Body of pancreas (tissue), 4 donors: ENCODE measurements at regions not wholly inside any gene's neighbourhood (a gene's known extent, or its start where the extent isn't known, plus 50 kb on each side); places are given as distances from the start of the nearest gene placed in this dataset.

Experiments used
- POLR2A ChIP-seq, 3 donors: fragments of 450-650 bp; IDR thresholded peaks; one replicate each; pipeline ENCODE4 v1.6.1; 2016; ENCODE audit warnings: antibody characterized with exemption in 3 of 3, mild to moderate bottlenecking in 2 of 3
- TF ChIP-seq, protein P1 (sequence below), 7 experiments: fragments of 450-650 bp in 4 of 7; fragments of 200-600 bp in 3 of 7; sonication (generic) in 3 of 7; IDR thresholded peaks; one replicate each; pipeline ENCODE4 v1.5.1; 2016 to 2019; ENCODE audit warnings: antibody characterized with exemption in 7 of 7

DNA sequence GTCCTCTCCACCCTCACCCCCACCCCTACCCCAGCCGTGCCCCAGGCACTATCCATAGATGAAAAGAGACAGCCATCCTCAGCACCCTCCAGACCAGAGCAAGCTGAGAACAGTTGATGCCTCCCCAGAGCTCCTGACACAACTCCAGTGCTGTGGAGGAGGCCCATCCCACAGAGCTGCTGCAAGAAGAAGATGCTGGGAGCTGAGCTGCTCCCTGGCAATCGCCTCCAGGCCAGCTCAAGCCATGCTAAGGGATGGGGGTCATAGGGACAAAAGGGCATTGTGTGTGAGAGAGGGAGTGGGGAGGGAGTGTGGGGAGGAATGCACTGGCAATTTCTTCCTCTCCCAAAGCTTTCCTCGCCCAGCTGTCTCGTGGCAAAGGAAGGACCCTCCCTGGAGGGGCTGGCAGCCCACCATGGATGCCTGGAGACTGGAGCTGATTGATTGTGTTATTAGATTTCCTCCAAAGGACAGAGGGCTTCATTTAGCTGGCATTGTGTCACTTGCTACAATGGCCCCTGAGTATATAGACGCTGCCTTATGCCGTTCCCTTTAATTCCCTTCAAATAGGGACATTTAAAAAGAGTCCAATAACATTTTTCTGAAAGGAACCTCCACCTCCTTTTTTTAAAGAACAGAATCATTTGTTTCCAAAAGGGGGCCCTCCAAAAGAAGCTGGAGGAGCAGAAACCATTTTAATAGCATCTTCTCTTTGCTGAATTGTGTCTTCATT, 476.4 kb downstream of the FOXO1 start:
- TF ChIP-seq, protein P1, sequence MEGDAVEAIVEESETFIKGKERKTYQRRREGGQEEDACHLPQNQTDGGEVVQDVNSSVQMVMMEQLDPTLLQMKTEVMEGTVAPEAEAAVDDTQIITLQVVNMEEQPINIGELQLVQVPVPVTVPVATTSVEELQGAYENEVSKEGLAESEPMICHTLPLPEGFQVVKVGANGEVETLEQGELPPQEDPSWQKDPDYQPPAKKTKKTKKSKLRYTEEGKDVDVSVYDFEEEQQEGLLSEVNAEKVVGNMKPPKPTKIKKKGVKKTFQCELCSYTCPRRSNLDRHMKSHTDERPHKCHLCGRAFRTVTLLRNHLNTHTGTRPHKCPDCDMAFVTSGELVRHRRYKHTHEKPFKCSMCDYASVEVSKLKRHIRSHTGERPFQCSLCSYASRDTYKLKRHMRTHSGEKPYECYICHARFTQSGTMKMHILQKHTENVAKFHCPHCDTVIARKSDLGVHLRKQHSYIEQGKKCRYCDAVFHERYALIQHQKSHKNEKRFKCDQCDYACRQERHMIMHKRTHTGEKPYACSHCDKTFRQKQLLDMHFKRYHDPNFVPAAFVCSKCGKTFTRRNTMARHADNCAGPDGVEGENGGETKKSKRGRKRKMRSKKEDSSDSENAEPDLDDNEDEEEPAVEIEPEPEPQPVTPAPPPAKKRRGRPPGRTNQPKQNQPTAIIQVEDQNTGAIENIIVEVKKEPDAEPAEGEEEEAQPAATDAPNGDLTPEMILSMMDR (IDR thresholded peaks at IDR 0.05): no peak
- no peak for TF ChIP-seq POLR2A (IDR thresholded peaks at IDR 0.05)
